H9 (cell line): ENCODE measurements at regions not wholly inside any gene's neighbourhood (a gene's known extent, or its start where the extent isn't known, plus 50 kb on each side); places are given as distances from the start of the nearest gene placed in this dataset.

ENCODE experiments used
- DNase-seq: peaks from one replicate; pipeline ENCODE4 v3.0.0-alpha.2; 2017
- H2AFZ ChIP-seq: one replicate; pipeline ENCODE4 v1.6.1; 2013; ENCODE audit warnings: mild to moderate bottlenecking, low read length, control low read depth, moderate library complexity
- H2AK5ac ChIP-seq: 2 replicates; pipeline ENCODE4 v1.6.1; 2013; ENCODE audit warnings: low read length, control low read depth, mixed read lengths; ENCODE audit not compliant: insufficient read length
- H2BK120ac ChIP-seq: one replicate; pipeline ENCODE4 v1.6.1; 2013; ENCODE audit warnings: low read depth, mild to moderate bottlenecking, low read length, control low read depth, inconsistent platforms; ENCODE audit not compliant: poor library complexity, severe bottlenecking
- H2BK12ac ChIP-seq: 2 replicates; pipeline ENCODE4 v1.6.1; 2013; ENCODE audit warnings: low read length, control low read depth, mixed read lengths, low read depth; ENCODE audit not compliant: insufficient read length
- H2BK15ac ChIP-seq: 2 replicates; pipeline ENCODE4 v1.6.1; 2013; ENCODE audit warnings: low read depth, low read length, control low read depth
- H2BK20ac ChIP-seq: one replicate; pipeline ENCODE4 v1.6.1; 2013; ENCODE audit warnings: low read depth, mild to moderate bottlenecking, low read length, control low read depth, inconsistent platforms; ENCODE audit not compliant: poor library complexity, severe bottlenecking
- H2BK5ac ChIP-seq: 2 replicates; pipeline ENCODE4 v1.6.1; 2013; ENCODE audit warnings: low read length, control low read depth, mixed read lengths; ENCODE audit not compliant: insufficient read length
- H3K14ac ChIP-seq: 2 replicates; pipeline ENCODE4 v1.6.1; 2013; ENCODE audit warnings: low read length, control low read depth; ENCODE audit not compliant: insufficient read depth
- H3K18ac ChIP-seq: 2 replicates; pipeline ENCODE4 v1.6.1; 2013; ENCODE audit warnings: low read depth, mild to moderate bottlenecking, mixed read lengths, low read length, control low read depth; ENCODE audit not compliant: insufficient read length
- H3K23ac ChIP-seq: 2 replicates; pipeline ENCODE4 v1.6.1; 2013; ENCODE audit warnings: low read length, control low read depth, mixed read lengths, low read depth; ENCODE audit not compliant: insufficient read length
- H3K23me2 ChIP-seq: 2 replicates; pipeline ENCODE4 v1.6.1; 2013; ENCODE audit warnings: low read depth, mild to moderate bottlenecking, mixed read lengths, low read length, control low read depth; ENCODE audit not compliant: insufficient read length, poor library complexity, severe bottlenecking
- H3K27ac ChIP-seq: 2 replicates; pipeline ENCODE4 v1.5.1; 2013; ENCODE audit warnings: low read length, control low read depth, mixed read lengths, low read depth; ENCODE audit not compliant: insufficient read length
- H3K27me3 ChIP-seq: 2 replicates; pipeline ENCODE4 v1.6.1; 2013; ENCODE audit warnings: low read length, control low read depth, inconsistent platforms; ENCODE audit not compliant: insufficient read depth
- H3K4ac ChIP-seq: 2 replicates; pipeline ENCODE4 v1.6.1; 2013; ENCODE audit warnings: low read depth, mild to moderate bottlenecking, control low read depth, inconsistent platforms, low read length, moderate library complexity
- H3K4me1 ChIP-seq: 2 replicates; pipeline ENCODE4 v1.6.1; 2013; ENCODE audit warnings: low read length, control low read depth, inconsistent platforms; ENCODE audit not compliant: insufficient read depth
- H3K4me2 ChIP-seq: 2 replicates; pipeline ENCODE4 v1.6.1; 2013; ENCODE audit warnings: low read length, control low read depth, mixed read lengths; ENCODE audit not compliant: insufficient read length, insufficient read depth
- H3K56ac ChIP-seq: 2 replicates; pipeline ENCODE4 v1.6.1; 2013; ENCODE audit warnings: low read depth, mild to moderate bottlenecking, mixed read lengths, low read length, control low read depth; ENCODE audit not compliant: insufficient read length
- H3K79me1 ChIP-seq: 2 replicates; pipeline ENCODE4 v1.6.1; 2013; ENCODE audit warnings: low read depth, mild to moderate bottlenecking, moderate library complexity, low read length, control low read depth, inconsistent platforms; ENCODE audit not compliant: insufficient read depth, poor library complexity, severe bottlenecking
- H3K79me2 ChIP-seq: 2 replicates; pipeline ENCODE4 v1.6.1; 2013; ENCODE audit warnings: low read length, control low read depth, inconsistent platforms; ENCODE audit not compliant: insufficient read depth
- H3K9ac ChIP-seq: 2 replicates; pipeline ENCODE4 v1.6.1; 2013; ENCODE audit warnings: low read length, control low read depth, mixed read lengths; ENCODE audit not compliant: insufficient read length; ENCODE audit errors: extremely low read depth
- H3K9me3 ChIP-seq: one replicate; pipeline ENCODE4 v1.6.1; 2013; ENCODE audit warnings: low read depth, low read length, inconsistent platforms; ENCODE audit not compliant: control insufficient read depth
- H3T11ph ChIP-seq: one replicate; pipeline ENCODE4 v1.6.1; 2013; ENCODE audit warnings: mild to moderate bottlenecking, low read length, control low read depth, inconsistent platforms
- H4K20me1 ChIP-seq: one replicate; pipeline ENCODE4 v1.6.1; 2013; ENCODE audit not compliant: control insufficient read depth, insufficient read length, insufficient read depth
- H4K5ac ChIP-seq: 2 replicates; pipeline ENCODE4 v1.6.1; 2013; ENCODE audit warnings: low read depth, mild to moderate bottlenecking, mixed read lengths, low read length, control low read depth; ENCODE audit not compliant: insufficient read length
- H4K8ac ChIP-seq: replicated peaks from 2 replicates; pipeline ENCODE4 v1.6.1; 2013; ENCODE audit warnings: low read length, control low read depth, mixed read lengths, low read depth; ENCODE audit not compliant: insufficient read length
- H4K91ac ChIP-seq: 2 replicates; pipeline ENCODE4 v1.6.1; 2013; ENCODE audit warnings: low read depth, mild to moderate bottlenecking, moderate library complexity, mixed read lengths, low read length, control low read depth; ENCODE audit not compliant: insufficient read length
- H3K27ac Mint-ChIP-seq, 3 experiments: 2 replicates in 2 of 3; 3 replicates in 1 of 3; pipeline ENCODE4 v1.8.0; 2020 to 2021; ENCODE audit warnings: mixed read lengths in 3 of 3, mild to moderate bottlenecking in 1 of 3, moderate library complexity in 1 of 3
- H3K27me3 Mint-ChIP-seq: 2 replicates; pipeline ENCODE4 v1.8.0; 2021; ENCODE audit warnings: low read depth, mild to moderate bottlenecking, moderate library complexity, mixed read lengths
- H3K36me3 Mint-ChIP-seq, 3 experiments: 2 replicates in 2 of 3; 3 replicates in 1 of 3; pipeline ENCODE4 v1.8.0; 2020 to 2021; ENCODE audit warnings: low read depth in 3 of 3, mixed read lengths in 3 of 3; ENCODE audit not compliant: insufficient read depth in 1 of 3
- H3K4me1 Mint-ChIP-seq, 2 experiments: 2 replicates each; pipeline ENCODE4 v1.8.0; 2020; ENCODE audit warnings: mixed read lengths in 2 of 2
- H3K4me3 Mint-ChIP-seq, 2 experiments: 2 replicates in 1 of 2; 3 replicates in 1 of 2; pipeline ENCODE4 v1.8.0; 2020 to 2021; ENCODE audit warnings: mild to moderate bottlenecking in 2 of 2, mixed read lengths in 2 of 2, moderate library complexity in 1 of 2
- H3K9me3 Mint-ChIP-seq, 2 experiments: 2 replicates in 1 of 2; 3 replicates in 1 of 2; pipeline ENCODE4 v1.8.0; 2020; ENCODE audit warnings: mild to moderate bottlenecking in 2 of 2, mixed read lengths in 2 of 2, moderate library complexity in 1 of 2
- CTCF ChIP-seq: fragments of 200-600 bp; sonication (generic); conservative IDR thresholded peaks from 3 replicates; pipeline ENCODE4 v1.8.0; 2021; ENCODE audit warnings: antibody characterized with exemption, mild to moderate bottlenecking
- WGBS: extraction: QIAGEN DNeasy Blood & Tissue Kit; methylation state at CpG from one replicate; pipeline ENCODE4 v1.1.7; 2013; ENCODE audit warnings: missing lambda C conversion rate, low lambda C conversion rate, mixed read lengths; ENCODE audit not compliant: insufficient read length; ENCODE audit errors: extremely low coverage; 5-methylcytosine and 5-hydroxymethylcytosine counted together

- H3K4me3 Mint-ChIP-seq: no peak overlapping the region
Observed at GRCh38 chr1:209267968-209268367, 315.5 kb upstream of the CAMK1G start.

More at GRCh38 chr1:209267968-209268367, 315.5 kb upstream of the CAMK1G start:
- Histone ChIP-seq H4K20me1 (no peaks in the 10 kb centered on the region), H3K18ac (no peak overlapping the region), H3K9ac (no peak overlapping the region), H2BK12ac (no peak overlapping the region), H3K4ac (no peak overlapping the region), H3K4me1 (no peaks in the 10 kb centered on the region), H3K27me3 (no peaks in the 10 kb centered on the region), H3K23ac (no peak overlapping the region), H3K27ac (no peak overlapping the region), H2AFZ (no peak overlapping the region), H4K91ac (no peak overlapping the region), H2AK5ac (no peak overlapping the region), H2BK15ac (no peak overlapping the region), H3T11ph (no peak overlapping the region), H3K56ac (no peak overlapping the region), H2BK20ac (no peak overlapping the region), H3K79me1 (no peaks in the 10 kb centered on the region), H2BK120ac (no peak overlapping the region), H4K8ac (no peak overlapping the region), H3K4me2 (no peak overlapping the region), H2BK5ac (no peak overlapping the region), H3K14ac (no peak overlapping the region), H3K79me2 (no peaks in the 10 kb centered on the region), H3K23me2 (no peaks in the 10 kb centered on the region), H3K9me3 (no peaks in the 10 kb centered on the region), H4K5ac (no peak overlapping the region)
- WGBS: no CpG with 5 or more reads among the region's 2 CpGs
- H3K36me3 Mint-ChIP-seq: no peaks in the 10 kb centered on the region
- no peak overlapping the region for H3K27ac Mint-ChIP-seq
- H3K4me1 Mint-ChIP-seq: peaks cover 4 to 7% of the 10 kb centered on the region in 2 experiments
- H3K27me3 Mint-ChIP-seq: no peaks in the 10 kb centered on the region
- DNase-seq: no peak
- TF ChIP-seq CTCF: no peak
- no peaks in the 10 kb centered on the region; a peak in 1 of 5 replicates for H3K9me3 Mint-ChIP-seq
